ENCODE measurements at regions not wholly inside any gene's neighbourhood (a gene's known extent, or its start where the extent isn't known, plus 50 kb on each side); places are given as distances from the start of the nearest gene placed in this dataset.

DNA sequence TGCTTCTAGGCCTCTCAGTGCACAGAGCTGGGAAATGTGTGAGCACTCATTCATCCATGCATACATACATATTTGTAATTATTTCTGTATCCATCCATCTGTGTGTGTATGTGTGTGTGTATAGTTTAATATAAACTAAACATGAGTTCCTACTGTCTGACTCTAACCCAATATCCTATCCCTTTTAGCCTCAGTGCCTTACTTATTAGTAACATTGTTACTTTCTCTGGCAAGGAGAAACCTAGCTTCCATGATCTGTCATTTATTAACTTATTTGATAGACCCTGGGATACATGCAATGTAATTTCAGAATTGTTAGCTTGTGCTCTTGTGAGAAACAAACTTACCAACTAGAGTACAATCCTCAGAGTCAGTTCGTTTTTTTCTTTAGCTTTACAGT is 59.0 kb upstream of the WSCD1 start:
- no peak overlapping the region for H2BK12ac ChIP-seq (ENCODE audit: insufficient read length, low read depth, low read length)
- H3K9ac ChIP-seq (ENCODE audit: extremely low read depth, insufficient read length, low read length), result no peak overlapping the region
- H2BK20ac ChIP-seq (ENCODE audit: low read depth, low read length, poor library complexity, severe bottlenecking), result no peak overlapping the region
- no peaks in the 10 kb centered on the region for H3K9me3 Mint-ChIP-seq
- H3K4me3 Mint-ChIP-seq, result no peak overlapping the region
- no peak overlapping the region for H3K27ac Mint-ChIP-seq
- no peak overlapping the region for H3K4me2 ChIP-seq (ENCODE audit: insufficient read depth, insufficient read length, low read length)
- no peaks in the 10 kb centered on the region for H3K23me2 ChIP-seq (ENCODE audit: insufficient read length, low read depth, low read length, poor library complexity, severe bottlenecking)
- H3K14ac ChIP-seq (ENCODE audit: insufficient read depth, low read length), result no peak overlapping the region
- no peak overlapping the region for H2BK120ac ChIP-seq (ENCODE audit: low read depth, low read length, poor library complexity, severe bottlenecking)
- no peak overlapping the region for H4K5ac ChIP-seq (ENCODE audit: insufficient read length, low read depth, low read length)
- H3K36me3 Mint-ChIP-seq (ENCODE audit: insufficient read depth in 1 of 3, low read depth in 3 of 3), result no peaks in the 10 kb centered on the region
- H3K56ac ChIP-seq (ENCODE audit: insufficient read length, low read depth, low read length), result no peak overlapping the region
- no peaks in the 10 kb centered on the region for H3K4me1 ChIP-seq (ENCODE audit: insufficient read depth, low read length)
- WGBS (ENCODE audit: extremely low coverage, insufficient read length, low lambda C conversion rate), result no CpG with 5 or more reads among the region's 1 CpG
- H3K27me3 Mint-ChIP-seq (ENCODE audit: low read depth), result peaks cover 1% of the 10 kb centered on the region
- H4K8ac ChIP-seq (replicated peaks; ENCODE audit: insufficient read length, low read depth, low read length), result no peak overlapping the region
- H3K79me2 ChIP-seq (ENCODE audit: insufficient read depth, low read length), result no peaks in the 10 kb centered on the region
- H3K9me3 ChIP-seq (ENCODE audit: control insufficient read depth, low read depth, low read length), result no peaks in the 10 kb centered on the region
- H3K4me1 Mint-ChIP-seq, result no peaks in the 10 kb centered on the region; a peak in 1 of 4 replicates
- H3K4ac ChIP-seq (ENCODE audit: low read depth, low read length), result no peak overlapping the region
- H4K20me1 ChIP-seq (ENCODE audit: control insufficient read depth, insufficient read depth, insufficient read length), result no peaks in the 10 kb centered on the region
- no peaks in the 10 kb centered on the region for H3K27me3 ChIP-seq (ENCODE audit: insufficient read depth, low read length)
- DNase-seq, result no peak
- H2AFZ ChIP-seq (ENCODE audit: low read length), result no peak overlapping the region
- no peaks in the 10 kb centered on the region for H3K79me1 ChIP-seq (ENCODE audit: insufficient read depth, low read depth, low read length, poor library complexity, severe bottlenecking)
- H2BK15ac ChIP-seq (ENCODE audit: low read depth, low read length), result no peak overlapping the region
- no peak overlapping the region for H3T11ph ChIP-seq (ENCODE audit: low read length)
- no peak overlapping the region for H3K18ac ChIP-seq (ENCODE audit: insufficient read length, low read depth, low read length)
- no peak overlapping the region for H4K91ac ChIP-seq (ENCODE audit: insufficient read length, low read depth, low read length)
- TF ChIP-seq CTCF (conservative IDR thresholded peaks at IDR 0.05), result no peak
- no peak overlapping the region for H3K27ac ChIP-seq (ENCODE audit: insufficient read length, low read depth, low read length)
- H2AK5ac ChIP-seq (ENCODE audit: insufficient read length, low read length), result no peak overlapping the region
- no peak overlapping the region for H2BK5ac ChIP-seq (ENCODE audit: insufficient read length, low read length)
- no peak overlapping the region for H3K23ac ChIP-seq (ENCODE audit: insufficient read length, low read depth, low read length)
